Panc1 (cell line): ENCODE measurements at regions not wholly inside any gene's neighbourhood (a gene's known extent, or its start where the extent isn't known, plus 50 kb on each side); places are given as distances from the start of the nearest gene placed in this dataset.

Experiments used
- ATAC-seq: fragments of 200-7000 bp; cut with Tn5 transposase; 2 replicates; pipeline ENCODE4 v1.9.1; 2020; ENCODE audit warnings: mild to moderate bottlenecking, moderate library complexity
- BruUV-seq: library from RNA; stranded (reverse); fragments of 400-500 nt; replicated peaks from 2 replicates; lab custom pipeline; 2021; lab: Mats Ljungman, UMichigan
- CTCF ChIA-PET: fragments of 300-600 bp; sonication (Branson Sonifier 250); formaldehyde crosslinking; loops from one replicate; lab custom pipeline; 2022; ENCODE audit warnings: antibody characterized with exemption; lab: Charles Lee
- POLR2A ChIA-PET: fragments of 300-600 bp; sonication (Branson Sonifier 250); formaldehyde crosslinking; loops from one replicate; lab custom pipeline; 2022; ENCODE audit warnings: antibody characterized with exemption; lab: Charles Lee
- DNase-seq: peaks from one replicate; pipeline ENCODE4 v3.0.0-alpha.2; 2010; ENCODE audit warnings: low read depth, low spot score
- H3K27ac ChIP-seq: 2 replicates; pipeline ENCODE4 v1.5.1; 2011; ENCODE audit warnings: mild to moderate bottlenecking, low read length, inconsistent platforms
- H3K27me3 ChIP-seq: fragments of 200-500 bp; sonication (Bioruptor generic); 2 replicates; pipeline ENCODE4 v1.6.0; 2014; ENCODE audit warnings: low read length, inconsistent platforms; ENCODE audit not compliant: control insufficient read depth, insufficient read depth
- H3K36me3 ChIP-seq: fragments of 200-500 bp; sonication (Bioruptor generic); 2 replicates; pipeline ENCODE4 v1.5.1; 2014; ENCODE audit warnings: inconsistent platforms, mild to moderate bottlenecking, low read length, moderate library complexity; ENCODE audit not compliant: control insufficient read depth, insufficient read depth
- H3K4me1 ChIP-seq: 2 replicates; pipeline ENCODE4 v1.5.1; 2011; ENCODE audit warnings: inconsistent platforms, mild to moderate bottlenecking, low read length, moderate library complexity; ENCODE audit not compliant: control insufficient read depth, insufficient read depth
- H3K4me3 ChIP-seq, 2 experiments: 2 replicates each; pipeline ENCODE4 v1.5.1; 2011 to 2012; ENCODE audit warnings: low read depth in 2 of 2, low read length in 2 of 2, mild to moderate bottlenecking in 2 of 2, inconsistent platforms in 1 of 2, moderate library complexity in 1 of 2
- H3K9me3 ChIP-seq: fragments of 200-500 bp; sonication (Bioruptor generic); 2 replicates; pipeline ENCODE4 v1.5.1; 2014; ENCODE audit warnings: low read depth, mild to moderate bottlenecking, inconsistent platforms, low read length, moderate library complexity; ENCODE audit not compliant: control insufficient read depth, insufficient read depth
- POLR2AphosphoS5 ChIP-seq: IDR thresholded peaks from 2 replicates; pipeline ENCODE4 v1.6.1; 2012; ENCODE audit warnings: mild to moderate bottlenecking, low read depth, low read length, moderate library complexity
- SIN3A ChIP-seq: IDR thresholded peaks from 2 replicates; pipeline ENCODE4 v1.6.1; 2012; ENCODE audit warnings: low read depth, mild to moderate bottlenecking, low read length, moderate library complexity, borderline replicate concordance; ENCODE audit not compliant: insufficient read depth
- TCF7L2 ChIP-seq: IDR thresholded peaks from 2 replicates; pipeline ENCODE4 v1.6.1; 2011; ENCODE audit warnings: mild to moderate bottlenecking, low read depth, low read length, inconsistent platforms
- in situ Hi-C: cut with HindIII; loops from 2 replicates; pipeline ENCODE4 v1.10.0; 2016; ENCODE audit warnings: low sequenced_read_pairs, low pct_unique_long_range_greater_than_20kb
- intact Hi-C: fragments of 100-400 bp; cut with micrococcal nuclease; formaldehyde crosslinking; loops from one replicate; pipeline ENCODE4 v1.10.0; 2022; ENCODE audit not compliant: unreplicated experiment
- TF ChIP-seq, protein P1 (sequence below): fragments of 450-650 bp; IDR thresholded peaks from 2 replicates; pipeline ENCODE4 v1.5.1; 2017; ENCODE audit warnings: mild to moderate bottlenecking
- TF ChIP-seq, protein P2 (sequence below), 2 experiments: IDR thresholded peaks; 2 replicates each; pipeline ENCODE4 v1.6.1; 2011 to 2012; ENCODE audit warnings: low read depth in 2 of 2, control low read depth in 1 of 2, low read length in 1 of 2, mild to moderate bottlenecking in 1 of 2, moderate library complexity in 1 of 2; ENCODE audit not compliant: insufficient read depth in 1 of 2

DNA sequence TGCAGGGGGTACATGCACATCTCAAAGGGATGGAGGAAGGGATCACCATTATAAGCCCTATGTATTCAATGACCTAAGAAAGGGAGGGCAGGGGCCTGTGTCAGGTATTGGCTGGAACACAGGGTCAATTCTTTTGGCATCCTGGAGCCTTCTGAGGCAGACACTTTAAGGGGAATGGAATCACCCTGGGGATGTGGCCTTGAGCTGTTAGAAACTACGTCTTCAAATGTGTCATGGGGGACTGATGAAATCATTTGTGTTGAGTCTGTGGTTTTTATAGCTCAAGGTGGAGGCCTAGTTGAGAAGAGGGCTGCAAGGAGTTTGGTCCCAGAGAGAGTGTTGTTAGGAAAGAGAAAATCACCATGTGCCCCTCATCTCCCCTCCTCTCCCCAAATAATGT lies 206.1 kb upstream of the CELF2 start:
- Histone ChIP-seq H3K36me3 (no peaks in the 10 kb centered on the region), H3K27ac (no peak overlapping the region), H3K27me3 (no peaks in the 10 kb centered on the region), H3K4me1 (no peaks in the 10 kb centered on the region), H3K4me3 (no peak overlapping the region), H3K9me3 (no peaks in the 10 kb centered on the region)
- DNase-seq (no peak), ATAC-seq (no peak)
- TF ChIP-seq, protein P1, sequence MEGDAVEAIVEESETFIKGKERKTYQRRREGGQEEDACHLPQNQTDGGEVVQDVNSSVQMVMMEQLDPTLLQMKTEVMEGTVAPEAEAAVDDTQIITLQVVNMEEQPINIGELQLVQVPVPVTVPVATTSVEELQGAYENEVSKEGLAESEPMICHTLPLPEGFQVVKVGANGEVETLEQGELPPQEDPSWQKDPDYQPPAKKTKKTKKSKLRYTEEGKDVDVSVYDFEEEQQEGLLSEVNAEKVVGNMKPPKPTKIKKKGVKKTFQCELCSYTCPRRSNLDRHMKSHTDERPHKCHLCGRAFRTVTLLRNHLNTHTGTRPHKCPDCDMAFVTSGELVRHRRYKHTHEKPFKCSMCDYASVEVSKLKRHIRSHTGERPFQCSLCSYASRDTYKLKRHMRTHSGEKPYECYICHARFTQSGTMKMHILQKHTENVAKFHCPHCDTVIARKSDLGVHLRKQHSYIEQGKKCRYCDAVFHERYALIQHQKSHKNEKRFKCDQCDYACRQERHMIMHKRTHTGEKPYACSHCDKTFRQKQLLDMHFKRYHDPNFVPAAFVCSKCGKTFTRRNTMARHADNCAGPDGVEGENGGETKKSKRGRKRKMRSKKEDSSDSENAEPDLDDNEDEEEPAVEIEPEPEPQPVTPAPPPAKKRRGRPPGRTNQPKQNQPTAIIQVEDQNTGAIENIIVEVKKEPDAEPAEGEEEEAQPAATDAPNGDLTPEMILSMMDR: no peak
- TF ChIP-seq, protein P2, sequence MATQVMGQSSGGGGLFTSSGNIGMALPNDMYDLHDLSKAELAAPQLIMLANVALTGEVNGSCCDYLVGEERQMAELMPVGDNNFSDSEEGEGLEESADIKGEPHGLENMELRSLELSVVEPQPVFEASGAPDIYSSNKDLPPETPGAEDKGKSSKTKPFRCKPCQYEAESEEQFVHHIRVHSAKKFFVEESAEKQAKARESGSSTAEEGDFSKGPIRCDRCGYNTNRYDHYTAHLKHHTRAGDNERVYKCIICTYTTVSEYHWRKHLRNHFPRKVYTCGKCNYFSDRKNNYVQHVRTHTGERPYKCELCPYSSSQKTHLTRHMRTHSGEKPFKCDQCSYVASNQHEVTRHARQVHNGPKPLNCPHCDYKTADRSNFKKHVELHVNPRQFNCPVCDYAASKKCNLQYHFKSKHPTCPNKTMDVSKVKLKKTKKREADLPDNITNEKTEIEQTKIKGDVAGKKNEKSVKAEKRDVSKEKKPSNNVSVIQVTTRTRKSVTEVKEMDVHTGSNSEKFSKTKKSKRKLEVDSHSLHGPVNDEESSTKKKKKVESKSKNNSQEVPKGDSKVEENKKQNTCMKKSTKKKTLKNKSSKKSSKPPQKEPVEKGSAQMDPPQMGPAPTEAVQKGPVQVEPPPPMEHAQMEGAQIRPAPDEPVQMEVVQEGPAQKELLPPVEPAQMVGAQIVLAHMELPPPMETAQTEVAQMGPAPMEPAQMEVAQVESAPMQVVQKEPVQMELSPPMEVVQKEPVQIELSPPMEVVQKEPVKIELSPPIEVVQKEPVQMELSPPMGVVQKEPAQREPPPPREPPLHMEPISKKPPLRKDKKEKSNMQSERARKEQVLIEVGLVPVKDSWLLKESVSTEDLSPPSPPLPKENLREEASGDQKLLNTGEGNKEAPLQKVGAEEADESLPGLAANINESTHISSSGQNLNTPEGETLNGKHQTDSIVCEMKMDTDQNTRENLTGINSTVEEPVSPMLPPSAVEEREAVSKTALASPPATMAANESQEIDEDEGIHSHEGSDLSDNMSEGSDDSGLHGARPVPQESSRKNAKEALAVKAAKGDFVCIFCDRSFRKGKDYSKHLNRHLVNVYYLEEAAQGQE (IDR thresholded peaks at IDR 0.05; ENCODE audit: insufficient read depth in 1 of 2, low read depth in 2 of 2, low read length in 1 of 2): no peak
- TF ChIP-seq TCF7L2 (no peak), POLR2AphosphoS5 (no peak), SIN3A (no peak)
- ChIA-PET CTCF (no interaction called here), POLR2A (no interaction called here)
- in situ Hi-C loops (no loop called here), intact Hi-C loops (no loop called here)
- no TSS peak for BruUV-seq

DNA sequence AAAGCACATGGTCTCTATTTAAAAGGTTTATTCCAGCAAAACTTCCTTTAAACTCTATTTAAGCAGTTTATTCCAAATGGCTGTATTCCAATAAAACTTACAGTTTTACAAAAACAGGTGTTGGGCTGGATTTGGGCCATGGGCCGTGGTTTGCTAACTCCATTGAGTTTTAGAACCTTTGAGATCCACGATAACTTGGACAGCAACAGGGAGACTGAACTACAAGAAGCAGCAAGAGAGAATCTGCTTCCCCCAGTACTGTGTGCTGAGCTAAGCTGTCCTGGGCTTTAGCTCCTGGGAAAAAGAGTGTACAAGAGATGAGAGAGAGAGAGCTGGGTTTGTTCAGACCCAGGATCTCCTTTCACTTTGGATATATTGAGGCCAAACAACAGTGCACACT lies 204.0 kb upstream of the CELF2 start:
- intact Hi-C loops: no loop called here
- ATAC-seq (no peak), DNase-seq (no peak)
- Histone ChIP-seq H3K4me1 (no peaks in the 10 kb centered on the region), H3K36me3 (no peaks in the 10 kb centered on the region), H3K27me3 (no peaks in the 10 kb centered on the region), H3K27ac (no peak overlapping the region), H3K9me3 (no peaks in the 10 kb centered on the region), H3K4me3 (no peak overlapping the region)
- no TSS peak for BruUV-seq
- POLR2A ChIA-PET: no interaction called here
- in situ Hi-C loops: no loop called here
- no peak for TF ChIP-seq POLR2AphosphoS5
- CTCF ChIA-PET: no interaction called here

DNA sequence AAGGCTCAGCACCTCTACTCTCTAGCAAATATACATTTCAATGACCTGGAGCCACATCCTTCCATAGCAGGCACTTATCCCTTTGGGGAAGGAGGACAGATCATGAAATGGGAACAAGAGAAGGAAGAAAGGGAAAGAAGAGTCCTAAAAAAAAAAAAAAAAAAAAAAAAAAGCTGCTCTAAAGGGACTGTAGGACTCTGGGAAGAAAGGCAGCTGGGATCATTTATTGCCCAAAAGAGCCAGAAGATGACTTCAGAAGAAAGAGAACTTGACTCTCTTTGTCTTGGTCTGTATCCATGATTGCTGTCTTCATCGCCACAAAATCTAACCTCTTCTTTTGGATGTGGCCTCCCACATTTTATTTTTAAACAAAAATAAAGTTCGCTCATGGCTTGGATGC lies 203.6 kb upstream of the CELF2 start:
- CTCF ChIA-PET: no interaction called here
- no peaks in the 10 kb centered on the region for H3K36me3 ChIP-seq
- no peaks in the 10 kb centered on the region for H3K27me3 ChIP-seq
- H3K4me3 ChIP-seq: no peak overlapping the region
- POLR2A ChIA-PET: no interaction called here
- DNase-seq (no peak), ATAC-seq (no peak)
- in situ Hi-C loops: no loop called here
- no peaks in the 10 kb centered on the region for H3K4me1 ChIP-seq
- BruUV-seq: no TSS peak
- H3K9me3 ChIP-seq: no peaks in the 10 kb centered on the region
- no peak overlapping the region for H3K27ac ChIP-seq
- TF ChIP-seq, protein P2 (IDR thresholded peaks at IDR 0.05; ENCODE audit: insufficient read depth in 1 of 2, low read depth in 2 of 2, low read length in 1 of 2): no peak
- TF ChIP-seq TCF7L2: no peak
- intact Hi-C loops: no loop called here
